OCI-LY3 (cell line): ENCODE measurements at regions not wholly inside any gene's neighbourhood (a gene's known extent, or its start where the extent isn't known, plus 50 kb on each side); places are given as distances from the start of the nearest gene placed in this dataset.

Experiments used
- H2AFZ ChIP-seq: fragments of 200-600, 300-600 bp; shearing (Covaris generic); 2 replicates; pipeline ENCODE4 v1.6.0; 2014; ENCODE audit warnings: antibody characterized with exemption, low read depth, low read length
- H3K27ac ChIP-seq: fragments of 200-600, 300-600 bp; sonication (generic); 2 replicates; pipeline ENCODE4 v1.5.1; 2014; ENCODE audit warnings: mild to moderate bottlenecking, low read length, moderate library complexity, mixed read lengths
- H3K27me3 ChIP-seq: fragments of 200-600, 300-600 bp; sonication (generic); 2 replicates; pipeline ENCODE4 v1.6.1; 2014; ENCODE audit warnings: low read depth, low read length, mixed read lengths
- H3K36me3 ChIP-seq: fragments of 200-600, 300-600 bp; sonication (generic); replicated peaks from 2 replicates; pipeline ENCODE3; 2014; ENCODE audit warnings: low read depth, low read length, mixed read lengths
- H3K4me1 ChIP-seq: fragments of 300-600, 200-600 bp; sonication (generic); 2 replicates; pipeline ENCODE4 v1.6.1; 2014; ENCODE audit warnings: low read length, mixed read lengths
- H3K4me2 ChIP-seq: fragments of 200-600, 300-600 bp; sonication (generic); 2 replicates; pipeline ENCODE4 v1.6.1; 2014; ENCODE audit warnings: low read length, mixed read lengths
- H3K4me3 ChIP-seq: fragments of 300-600, 200-600 bp; sonication (generic); 2 replicates; pipeline ENCODE4 v1.5.1; 2014; ENCODE audit warnings: antibody characterized with exemption, mild to moderate bottlenecking, low read length, moderate library complexity
- H3K79me2 ChIP-seq: fragments of 300-600, 200-600 bp; shearing (Covaris generic); 2 replicates; pipeline ENCODE4 v1.6.1; 2014; ENCODE audit warnings: mild to moderate bottlenecking, low read length, mixed read lengths
- H3K9ac ChIP-seq: fragments of 300-600, 200-600 bp; shearing (Covaris generic); 2 replicates; pipeline ENCODE4 v1.6.0; 2014; ENCODE audit warnings: mild to moderate bottlenecking, low read length, moderate library complexity
- H3K9me3 ChIP-seq: fragments of 200-600, 300-600 bp; shearing (Covaris generic); 2 replicates; pipeline ENCODE4 v1.6.1; 2014; ENCODE audit warnings: low read length, mixed read lengths; ENCODE audit not compliant: insufficient read depth
- H4K20me1 ChIP-seq: fragments of 200-600, 300-600 bp; sonication (generic); 2 replicates; pipeline ENCODE4 v1.6.1; 2016; ENCODE audit warnings: low read length, mixed read lengths; ENCODE audit not compliant: insufficient read depth
- CTCF ChIP-seq: fragments of 200-600, 300-600 bp; sonication (generic); IDR thresholded peaks from 2 replicates; pipeline ENCODE4 v1.5.1; 2014; ENCODE audit warnings: antibody characterized with exemption, low read length, low read depth
- EZH2phosphoT487 ChIP-seq: fragments of 200-600 bp; shearing (Covaris generic); IDR thresholded peaks from 2 replicates; pipeline ENCODE4 v1.6.1; 2018; ENCODE audit warnings: antibody characterized with exemption, mixed run types, low read depth

GRCh38 chr5:50947906-50948683 lies 281.7 kb downstream of the PARP8 start:
- H3K36me3 ChIP-seq: no peaks in the 10 kb centered on the region
- H3K9ac ChIP-seq: no peak overlapping the region
- TF ChIP-seq EZH2phosphoT487: no peak
- no peak for TF ChIP-seq CTCF
- H3K27ac ChIP-seq: no peak overlapping the region
- no peak overlapping the region for H2AFZ ChIP-seq
- no peak overlapping the region for H3K4me3 ChIP-seq
- no peaks in the 10 kb centered on the region for H3K27me3 ChIP-seq
- H3K4me1 ChIP-seq: no peaks in the 10 kb centered on the region
- no peaks in the 10 kb centered on the region for H4K20me1 ChIP-seq
- H3K4me2 ChIP-seq: no peak overlapping the region
- H3K9me3 ChIP-seq: no peaks in the 10 kb centered on the region
- H3K79me2 ChIP-seq: no peaks in the 10 kb centered on the region

GRCh38 chr5:50953290-50953689 lies 286.9 kb downstream of the PARP8 start:
- Histone ChIP-seq H3K9me3 (no peaks in the 10 kb centered on the region), H3K79me2 (no peaks in the 10 kb centered on the region), H3K9ac (no peak overlapping the region), H3K4me2 (no peak overlapping the region), H3K4me1 (no peaks in the 10 kb centered on the region), H3K27me3 (no peaks in the 10 kb centered on the region), H4K20me1 (no peaks in the 10 kb centered on the region), H3K27ac (no peak overlapping the region), H3K4me3 (no peak overlapping the region), H3K36me3 (no peaks in the 10 kb centered on the region), H2AFZ (no peak overlapping the region)
- TF ChIP-seq CTCF: no peak
- TF ChIP-seq EZH2phosphoT487: no peak

- Histone ChIP-seq H3K79me2 (no peaks in the 10 kb centered on the region), H3K27me3 (no peaks in the 10 kb centered on the region), H3K4me2 (0 out of 2 replicates have a peak overlapping the region, but pooled peaks have one; percentile 7), H3K9me3 (no peaks in the 10 kb centered on the region), H3K4me1 (no peaks in the 10 kb centered on the region), H2AFZ (no peak overlapping the region), H3K36me3 (no peaks in the 10 kb centered on the region), H3K27ac (no peak overlapping the region), H3K9ac (no peak overlapping the region), H4K20me1 (no peaks in the 10 kb centered on the region), H3K4me3 (no peak overlapping the region)
- TF ChIP-seq EZH2phosphoT487 (no peak), CTCF (peak; percentile 64)
Observed at GRCh38 chr5:50958852-50959457, 292.5 kb downstream of the PARP8 start.
